C1 segment of cervical spinal cord (tissue), 14 donors: ENCODE measurements at regions not wholly inside any gene's neighbourhood (a gene's known extent, or its start where the extent isn't known, plus 50 kb on each side); places are given as distances from the start of the nearest gene placed in this dataset.
A peak's percentile ranks its signal among the peaks of the same experiment; 100 is the strongest.

ENCODE experiments used
- DNase-seq, 14 donors: peaks; one replicate each; lab custom pipeline; 2025; lab: John Stamatoyannopoulos, UW

DNA sequence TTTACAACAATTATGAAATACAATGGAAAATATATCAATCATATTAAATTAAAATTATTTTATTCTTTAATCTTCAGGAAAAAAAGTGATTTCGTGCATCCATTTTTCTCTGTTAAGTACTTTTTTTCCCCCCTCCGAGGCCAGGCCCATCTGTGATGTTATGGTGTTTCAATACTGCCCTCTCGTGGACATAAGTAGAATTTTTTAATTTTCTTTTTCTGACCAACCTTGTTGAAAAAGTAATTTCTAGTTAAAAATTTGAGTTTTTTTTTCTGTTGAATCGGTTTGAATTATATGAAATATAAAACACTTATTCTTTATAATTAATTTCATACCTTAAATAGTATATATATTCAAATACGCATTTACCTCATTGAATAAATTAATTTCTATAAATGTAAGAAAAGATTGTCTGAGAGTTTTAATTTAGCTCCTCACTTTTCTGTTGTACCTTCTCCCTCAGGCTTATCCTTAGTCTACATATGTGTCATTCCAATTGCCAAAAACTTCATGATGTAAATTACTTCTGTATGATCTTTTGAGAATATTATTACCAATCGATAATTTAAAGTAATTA lies 175.8 kb upstream of the TECRL start:
- no peak for DNase-seq

DNA sequence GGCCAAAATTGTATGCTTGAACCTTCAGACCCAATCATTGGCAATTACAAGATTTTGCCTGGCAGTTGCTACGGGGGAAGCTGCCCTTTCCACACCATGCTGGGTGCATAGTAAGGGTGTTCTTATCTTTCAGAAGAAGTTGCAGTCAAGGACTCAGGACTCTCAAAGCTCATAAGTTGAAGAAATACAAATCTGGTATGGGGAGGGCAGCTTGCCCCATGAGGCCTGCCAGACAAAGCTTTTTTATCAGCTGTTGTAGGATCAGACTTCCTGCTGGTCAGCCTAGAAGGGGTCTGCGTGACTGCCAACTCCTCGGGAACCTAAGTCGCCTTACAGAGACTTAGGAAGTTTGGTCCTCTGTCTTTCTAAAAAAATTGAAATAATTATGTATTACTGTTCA lies 174.9 kb upstream of the TECRL start:
- DNase-seq = no peak

- no peak for DNase-seq
Measured at GRCh38 chr4:64582492-64582891, 173.2 kb upstream of the TECRL start.

DNA sequence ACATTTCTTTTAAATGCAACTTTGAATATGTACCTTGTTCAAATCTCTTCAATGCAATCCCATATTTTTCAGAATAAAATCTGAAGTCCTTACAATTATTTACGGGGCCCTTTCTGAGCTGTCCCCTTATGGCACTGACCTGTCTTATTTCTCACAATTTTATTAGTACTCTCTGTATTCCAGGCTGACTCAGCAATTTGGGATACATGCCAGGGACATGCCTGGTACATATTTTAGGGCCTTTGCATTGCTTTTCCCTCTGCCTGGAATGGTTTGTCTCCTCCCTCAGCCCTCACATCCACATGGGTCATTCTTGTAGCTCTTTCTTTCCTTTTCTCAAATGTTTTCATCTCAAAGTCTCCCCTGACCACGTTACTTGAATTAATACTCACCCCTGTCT lies 172.2 kb upstream of the TECRL start:
- DNase-seq = no peak

DNA sequence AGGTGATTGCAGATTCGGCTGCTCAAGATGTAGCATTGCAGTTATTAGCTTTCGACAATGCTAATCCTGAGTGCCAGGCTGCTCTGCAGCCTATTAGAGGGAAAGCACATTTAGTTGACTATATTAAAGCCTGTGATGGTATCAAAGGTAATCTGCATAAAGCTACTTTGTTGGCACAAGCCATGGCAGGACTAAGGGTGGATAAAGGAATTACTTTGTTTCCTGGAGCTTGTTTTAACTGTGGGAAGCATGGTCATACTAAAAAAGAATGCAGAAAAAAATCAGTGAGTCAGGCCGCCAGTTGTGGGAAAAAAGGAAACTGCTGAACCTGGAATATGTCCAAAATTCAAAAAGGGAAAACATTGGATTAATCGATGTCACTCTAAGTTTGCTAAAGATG lies 154.9 kb upstream of the TECRL start:
- no peak for DNase-seq

DNA sequence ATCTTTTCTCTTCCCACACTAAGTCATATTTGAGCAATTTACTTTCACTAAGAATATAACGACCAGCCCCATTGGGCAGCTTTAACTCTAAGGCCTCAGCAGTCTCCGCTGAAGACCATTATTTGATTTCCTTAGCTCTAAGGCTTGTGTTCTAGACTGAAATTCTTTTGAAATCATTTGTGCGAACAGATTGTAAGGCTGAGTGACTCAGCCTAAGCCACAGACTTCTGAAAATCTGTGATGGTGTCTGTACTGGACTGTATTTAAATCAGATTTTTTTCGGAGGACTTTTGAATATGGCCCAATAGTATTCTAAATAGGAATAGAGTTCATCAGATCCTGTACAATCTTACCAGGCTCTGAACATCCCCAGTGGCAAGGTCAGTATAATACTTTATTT lies 150.3 kb upstream of the TECRL start:
- DNase-seq = no peak

DNA sequence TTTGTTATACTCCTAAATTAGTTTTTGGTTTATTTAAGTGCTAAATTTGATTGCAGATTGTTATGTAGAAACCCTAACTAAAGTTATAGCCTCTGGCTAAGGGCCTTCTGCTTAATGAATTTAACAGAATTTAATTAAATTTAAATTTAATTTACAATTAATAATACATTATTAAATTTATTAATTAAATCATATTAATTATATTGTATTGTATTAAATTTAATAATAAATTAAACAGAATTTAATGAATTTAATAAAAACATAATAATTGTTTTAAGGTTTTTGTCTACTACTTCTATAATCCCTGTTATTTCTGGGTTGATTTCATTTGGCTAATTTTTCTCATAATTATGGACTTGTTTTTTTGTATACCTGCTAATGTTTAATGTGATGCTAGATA lies 141.9 kb upstream of the TECRL start:
- no peak for DNase-seq

GRCh38 chr4:64545593-64545992 lies 136.3 kb upstream of the TECRL start:
- no peak for DNase-seq

DNA sequence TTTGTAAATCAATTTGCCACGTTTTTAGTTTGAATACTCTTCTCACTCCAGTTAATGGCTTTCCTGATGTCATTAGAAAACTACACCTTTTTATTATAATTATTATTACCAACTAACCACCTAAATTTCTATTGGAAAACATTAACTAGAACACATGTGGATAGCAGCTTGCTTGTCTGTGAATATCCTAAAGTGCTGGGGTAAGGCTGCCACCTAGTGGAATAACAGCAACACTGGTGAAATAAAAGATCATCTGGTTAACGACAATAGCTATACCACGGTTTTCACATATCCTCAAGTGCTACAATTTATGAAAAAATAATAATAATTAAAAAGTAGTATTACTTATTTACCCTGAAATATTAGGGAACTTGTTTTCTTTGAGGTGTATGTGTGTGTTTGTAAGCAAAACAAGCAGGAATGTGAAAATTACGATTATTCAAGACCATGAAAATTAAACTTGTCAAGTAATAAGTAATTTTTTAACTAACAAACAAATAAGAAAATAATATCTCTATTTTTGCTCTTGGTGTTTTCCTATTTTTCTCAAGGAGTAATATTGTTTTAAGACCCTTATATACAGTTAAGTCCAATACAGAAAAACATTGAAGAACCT lies 130.1 kb upstream of the TECRL start:
- DNase-seq = peak in 8 of 14 donors; percentile 1 to 33 (median 5)

DNA sequence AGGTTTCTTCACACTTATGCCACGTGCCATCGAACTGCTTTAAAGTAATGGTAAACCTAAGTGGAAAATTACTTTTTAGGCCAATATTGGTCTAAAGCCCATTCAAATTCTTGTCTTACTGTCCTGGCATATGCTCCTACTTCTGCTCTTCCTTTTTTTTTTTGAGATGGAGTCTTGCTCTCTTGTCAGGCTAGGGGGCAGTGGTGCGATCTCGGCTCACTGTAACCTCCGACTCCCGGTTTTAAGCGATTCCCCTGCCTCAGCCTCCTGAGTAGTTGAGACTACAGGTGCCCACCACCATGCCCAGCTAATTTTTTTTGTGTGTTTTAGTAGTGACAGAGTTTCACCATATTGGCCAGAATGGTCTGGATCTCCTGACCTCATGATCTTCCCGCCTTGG lies 129.0 kb upstream of the TECRL start:
- no peak for DNase-seq

DNA sequence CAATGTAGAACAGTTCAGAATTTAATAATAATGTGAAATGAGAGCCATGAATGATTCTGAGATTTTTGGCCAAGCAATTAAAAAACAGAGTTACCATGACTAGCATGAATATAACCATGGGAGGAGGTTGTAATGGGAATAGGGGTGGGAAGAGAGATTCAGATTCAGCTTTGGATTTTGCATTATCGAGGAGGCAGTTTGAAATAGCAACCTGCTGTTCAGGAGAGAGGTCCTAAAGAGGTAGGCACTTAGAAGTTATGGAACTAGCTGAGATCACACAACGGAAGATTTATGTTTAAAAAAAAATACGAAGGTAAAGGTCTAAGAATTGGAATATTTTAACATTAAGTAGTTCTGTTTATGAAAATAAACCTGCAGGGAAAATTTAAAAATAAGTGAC lies 124.4 kb upstream of the TECRL start:
- no peak for DNase-seq

DNA sequence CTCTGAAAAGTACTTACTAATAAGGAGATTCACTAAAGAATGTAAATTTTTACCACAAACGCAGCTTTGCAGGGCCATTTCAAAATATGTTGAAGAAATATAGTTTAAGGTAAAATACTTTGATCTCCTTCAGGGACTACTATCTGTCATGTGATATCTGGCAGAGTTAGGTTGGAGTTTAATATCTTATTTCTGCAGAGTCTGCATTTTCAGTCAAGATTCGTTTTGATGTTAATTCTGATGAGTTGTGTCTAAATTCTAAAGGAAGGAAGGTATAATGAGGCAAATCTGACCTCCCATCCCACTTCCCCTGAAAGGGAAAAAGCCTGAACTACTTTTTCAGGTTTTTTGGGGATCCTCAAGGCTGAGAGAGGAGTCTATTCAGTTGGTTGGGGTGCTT lies 123.9 kb upstream of the TECRL start:
- no peak for DNase-seq

GRCh38 chr4:64520421-64520820 lies 111.2 kb upstream of the TECRL start:
- no peak for DNase-seq

GRCh38 chr4:64518600-64518999 lies 109.3 kb upstream of the TECRL start:
- no peak for DNase-seq

GRCh38 chr4:64516176-64516575 lies 106.9 kb upstream of the TECRL start:
- no peak for DNase-seq

DNA sequence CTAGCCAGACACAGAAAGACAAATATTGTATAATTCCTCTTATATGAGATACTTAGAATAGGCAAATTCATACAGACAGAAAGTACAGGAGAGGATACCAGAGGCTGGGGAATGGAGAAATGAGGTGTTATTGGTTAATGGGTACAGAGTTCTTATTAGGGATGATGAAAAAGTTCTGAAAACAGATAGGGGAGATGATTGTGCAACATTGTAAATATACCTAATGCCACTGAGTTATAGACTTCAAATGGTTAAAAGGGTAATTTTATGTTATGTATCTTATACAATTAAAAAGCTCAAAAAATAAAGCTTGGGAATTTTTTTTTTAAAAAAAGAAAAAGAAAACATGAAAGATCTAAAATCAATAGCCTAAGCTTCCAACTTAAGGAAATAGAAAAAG lies 98.8 kb upstream of the TECRL start:
- no peak for DNase-seq

- no peak for DNase-seq
Measured at GRCh38 chr4:64503945-64504675, 94.9 kb upstream of the TECRL start.

DNA sequence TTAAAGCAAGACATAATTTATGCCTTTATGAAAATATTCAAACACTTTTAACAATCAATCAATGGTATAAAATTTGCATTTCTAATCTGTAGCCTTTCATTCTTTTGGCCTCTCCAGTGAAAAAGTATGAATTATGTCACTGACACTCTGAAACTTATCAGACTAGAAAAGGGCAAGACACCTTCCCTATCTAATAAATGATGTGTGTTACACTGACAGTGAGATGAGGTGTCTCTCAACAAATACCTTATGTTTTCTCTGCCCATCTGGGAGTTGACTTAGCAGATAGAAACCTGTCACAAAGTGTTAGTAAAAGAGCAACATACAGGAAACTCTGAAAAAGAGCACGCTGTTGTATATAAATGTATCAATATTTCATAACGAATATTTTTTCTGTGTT lies 94.2 kb upstream of the TECRL start:
- DNase-seq = no peak

DNA sequence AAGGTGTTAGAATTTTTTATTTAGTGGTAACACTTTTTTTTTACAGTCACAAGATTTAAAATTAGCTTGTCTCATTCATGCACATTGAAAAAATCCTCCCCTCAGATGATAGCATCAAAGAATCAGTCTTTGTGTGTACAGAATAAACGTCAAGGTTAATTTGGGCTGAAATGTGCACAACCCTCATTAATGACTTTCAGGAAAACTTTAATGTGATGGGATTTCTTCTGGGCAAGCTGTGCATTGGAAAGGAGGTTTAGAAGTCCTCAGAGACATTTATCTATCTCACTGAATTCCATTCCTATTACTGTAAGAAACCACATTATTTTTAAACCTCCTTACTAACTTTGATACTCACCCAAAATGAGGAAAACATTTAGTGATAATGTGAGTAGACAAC lies 88.2 kb upstream of the TECRL start:
- no peak for DNase-seq

- DNase-seq = no peak
Measured at GRCh38 chr4:64495946-64496345, 86.7 kb upstream of the TECRL start.

GRCh38 chr4:64489628-64490027 lies 80.4 kb upstream of the TECRL start:
- DNase-seq = no peak

DNA sequence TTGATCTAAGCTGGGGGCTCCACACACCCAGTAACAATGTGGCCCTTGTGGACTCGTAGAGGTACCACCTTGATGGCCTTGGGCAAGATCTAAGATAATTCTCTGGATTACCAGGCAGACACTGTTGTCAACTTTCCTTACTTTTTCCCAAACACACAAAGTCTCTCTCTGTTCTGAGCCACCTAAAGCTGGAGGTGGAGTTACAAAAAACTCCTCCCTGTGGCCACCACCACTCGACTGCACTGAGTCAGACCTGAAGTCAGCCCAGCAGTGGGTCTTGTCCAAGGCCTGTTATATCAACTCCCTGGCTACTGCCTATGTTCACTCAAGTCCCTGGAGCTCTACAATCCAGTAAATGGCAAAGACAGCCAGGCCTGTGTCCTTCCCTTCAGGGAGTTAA lies 70.1 kb upstream of the TECRL start:
- no peak for DNase-seq

- no peak for DNase-seq
Measured at GRCh38 chr4:64477127-64477526, 67.9 kb upstream of the TECRL start.
